ENCODE measurements at regions not wholly inside any gene's neighbourhood (a gene's known extent, or its start where the extent isn't known, plus 50 kb on each side); places are given as distances from the start of the nearest gene placed in this dataset.

DNA sequence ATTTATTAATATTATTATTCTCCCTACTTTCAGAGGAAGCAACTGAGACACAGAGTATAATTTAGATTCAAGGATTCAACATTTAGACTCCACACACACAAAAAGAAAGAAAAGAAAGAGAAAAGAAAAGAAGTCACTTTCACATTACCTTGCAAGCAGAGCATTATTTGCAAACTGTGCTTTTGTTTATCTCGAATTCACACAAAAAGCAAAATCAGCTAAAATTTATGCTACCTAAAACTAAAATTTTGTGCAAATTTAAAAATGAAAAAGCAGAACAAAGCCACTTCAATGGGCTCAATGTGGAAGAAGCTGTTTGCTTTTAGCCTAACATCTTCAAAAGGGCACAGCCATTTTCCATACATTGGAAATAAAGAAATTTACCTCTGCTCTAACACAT lies 1282.7 kb upstream of the GYPC start:
- Mint-ChIP-seq H3K4me1 (peaks cover 4% of the 10 kb centered on the region), H3K4me3 (no peak overlapping the region), H3K9me3 (no peaks in the 10 kb centered on the region), H3K36me3 (ENCODE audit: low read depth) (no peaks in the 10 kb centered on the region), H3K27ac (no peak overlapping the region), H3K27me3 (ENCODE audit: insufficient read depth) (no peaks in the 10 kb centered on the region)
- no peaks in the 10 kb centered on the region for H3K9me3 ChIP-seq (ENCODE audit: control insufficient read depth, low read length)
- no peak overlapping the region for H3K4me3 ChIP-seq (ENCODE audit: low read length)
- H3K27ac ChIP-seq (ENCODE audit: low read depth, low read length), result no peak overlapping the region
- no peaks in the 10 kb centered on the region for H3K4me1 ChIP-seq (ENCODE audit: control insufficient read depth, insufficient read depth, low read length)
- 71 to 77% methylated on average over 1 of the region's 1 CpG for WGBS, 2 experiments (ENCODE audit: insufficient coverage in 1 of 2, insufficient read length in 1 of 2)
- DNase-seq, result no peak
- H3K9ac ChIP-seq (ENCODE audit: extremely low read depth, low read length, poor library complexity, severe bottlenecking), result no peak overlapping the region
- H3K36me3 ChIP-seq (ENCODE audit: control insufficient read depth, insufficient read depth, low read length), result no peaks in the 10 kb centered on the region
- no peak for TF ChIP-seq CTCF (conservative IDR thresholded peaks at IDR 0.05)
- no peaks in the 10 kb centered on the region for H3K27me3 ChIP-seq (ENCODE audit: control insufficient read depth, insufficient read depth, low read length, poor library complexity, severe bottlenecking)

GRCh38 chr2:125386074-125386473 lies 1269.9 kb upstream of the GYPC start:
- WGBS, 2 experiments (ENCODE audit: insufficient coverage in 1 of 2, insufficient read length in 1 of 2), result 75 to 100% methylated on average over 2 to 7 of the region's 7 CpGs
- Histone ChIP-seq H3K9me3 (ENCODE audit: control insufficient read depth, low read length) (no peaks in the 10 kb centered on the region), H3K36me3 (ENCODE audit: control insufficient read depth, insufficient read depth, low read length) (no peaks in the 10 kb centered on the region), H3K27ac (ENCODE audit: low read depth, low read length) (no peak overlapping the region), H3K4me1 (ENCODE audit: control insufficient read depth, insufficient read depth, low read length) (no peaks in the 10 kb centered on the region), H3K9ac (ENCODE audit: extremely low read depth, low read length, poor library complexity, severe bottlenecking) (no peak overlapping the region), H3K4me3 (ENCODE audit: low read length) (no peak overlapping the region), H3K27me3 (ENCODE audit: control insufficient read depth, insufficient read depth, low read length, poor library complexity, severe bottlenecking) (no peaks in the 10 kb centered on the region)
- Mint-ChIP-seq H3K9me3 (no peaks in the 10 kb centered on the region), H3K27me3 (ENCODE audit: insufficient read depth) (no peaks in the 10 kb centered on the region), H3K4me1 (no peaks in the 10 kb centered on the region), H3K27ac (no peak overlapping the region), H3K4me3 (no peak overlapping the region), H3K36me3 (ENCODE audit: low read depth) (no peaks in the 10 kb centered on the region)
- TF ChIP-seq CTCF (conservative IDR thresholded peaks at IDR 0.05), result peak; percentile 67
- peak; percentile 65 for DNase-seq

GRCh38 chr2:125397535-125398251 lies 1258.3 kb upstream of the GYPC start:
- H3K9me3 ChIP-seq (ENCODE audit: control insufficient read depth, low read length), result no peaks in the 10 kb centered on the region
- H3K9ac ChIP-seq (ENCODE audit: extremely low read depth, low read length, poor library complexity, severe bottlenecking), result no peak overlapping the region
- H3K4me3 Mint-ChIP-seq, result no peak overlapping the region
- H3K27me3 ChIP-seq (ENCODE audit: control insufficient read depth, insufficient read depth, low read length, poor library complexity, severe bottlenecking), result no peaks in the 10 kb centered on the region
- H3K27ac ChIP-seq (ENCODE audit: low read depth, low read length), result no peak overlapping the region
- no peaks in the 10 kb centered on the region for H3K9me3 Mint-ChIP-seq
- no peaks in the 10 kb centered on the region for H3K4me1 ChIP-seq (ENCODE audit: control insufficient read depth, insufficient read depth, low read length)
- H3K4me3 ChIP-seq (ENCODE audit: low read length), result no peak overlapping the region
- H3K36me3 Mint-ChIP-seq (ENCODE audit: low read depth), result no peaks in the 10 kb centered on the region
- H3K27me3 Mint-ChIP-seq (ENCODE audit: insufficient read depth), result no peaks in the 10 kb centered on the region
- TF ChIP-seq CTCF (conservative IDR thresholded peaks at IDR 0.05), result no peak
- WGBS, 2 experiments (ENCODE audit: insufficient coverage in 1 of 2, insufficient read length in 1 of 2), result 89 to 94% methylated on average over 3 to 4 of the region's 4 CpGs
- DNase-seq, result no peak
- no peak overlapping the region for H3K27ac Mint-ChIP-seq
- no peaks in the 10 kb centered on the region for H3K4me1 Mint-ChIP-seq
- H3K36me3 ChIP-seq (ENCODE audit: control insufficient read depth, insufficient read depth, low read length), result no peaks in the 10 kb centered on the region
